HG03342 (cell line): ENCODE measurements at regions not wholly inside any gene's neighbourhood (a gene's known extent, or its start where the extent isn't known, plus 50 kb on each side); places are given as distances from the start of the nearest gene placed in this dataset.
A peak's percentile ranks its signal among the peaks of the same experiment; 100 is the strongest.

Source experiments
- ATAC-seq: cut with Tn5 transposase; IDR thresholded peaks from one replicate; pipeline ENCODE4 v1.9.1; 2021; ENCODE audit warnings: mild to moderate bottlenecking, moderate library complexity; ENCODE audit not compliant: unreplicated experiment

DNA sequence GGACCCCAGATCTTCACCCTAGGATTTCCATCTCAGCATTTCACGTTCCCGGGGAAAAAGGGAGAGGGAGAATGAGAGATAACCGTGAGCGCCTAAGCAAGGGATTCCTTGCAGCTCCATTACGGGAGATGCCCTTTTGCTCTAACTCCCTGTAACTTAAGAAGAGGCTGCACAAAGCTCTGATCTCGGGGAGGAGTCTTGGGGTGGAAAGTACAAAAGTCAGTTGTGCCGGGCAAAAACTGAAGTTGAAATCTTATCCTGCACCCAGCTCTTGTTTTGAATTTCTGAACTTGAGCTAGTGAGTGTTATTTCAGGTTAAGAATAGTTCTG is 256.4 kb upstream of the SOX21 start:
- no peak for ATAC-seq

DNA sequence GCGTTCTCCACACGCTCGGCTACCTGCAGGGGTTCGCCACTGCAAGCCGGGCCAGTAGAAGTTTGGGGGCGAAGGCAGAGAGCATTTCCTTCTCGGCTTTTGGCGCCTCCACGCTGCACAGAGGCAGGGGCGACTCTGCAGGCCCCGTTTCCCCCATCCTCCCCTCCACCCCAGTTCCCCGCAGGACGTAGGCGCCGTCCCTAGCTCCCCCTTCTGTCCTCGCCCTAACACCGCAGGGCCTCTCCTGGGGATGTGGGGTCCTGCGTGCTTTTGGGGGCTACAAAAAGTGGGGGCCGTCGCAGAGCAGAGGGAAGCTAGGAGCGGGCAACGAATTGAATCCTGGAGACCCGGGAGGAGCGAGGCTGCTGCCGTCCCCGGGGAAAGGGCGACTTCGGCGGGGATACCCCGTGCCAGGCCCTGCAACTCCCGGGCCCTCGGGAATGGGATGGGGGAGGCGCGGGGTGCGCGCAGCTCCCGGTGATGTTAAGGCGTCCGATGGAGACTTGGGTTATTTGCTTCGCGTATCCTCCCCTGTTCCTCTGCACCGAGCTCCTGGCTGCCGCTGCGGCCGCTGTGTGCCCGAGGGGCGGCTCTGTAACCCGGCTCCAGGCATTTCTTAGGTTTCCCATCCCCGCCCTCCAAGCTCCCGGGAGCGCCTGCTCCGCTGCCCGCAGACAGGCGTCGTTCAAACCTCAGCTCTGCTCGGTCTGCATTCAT is 255.9 kb upstream of the SOX21 start:
- peak; percentile 17 for ATAC-seq

DNA sequence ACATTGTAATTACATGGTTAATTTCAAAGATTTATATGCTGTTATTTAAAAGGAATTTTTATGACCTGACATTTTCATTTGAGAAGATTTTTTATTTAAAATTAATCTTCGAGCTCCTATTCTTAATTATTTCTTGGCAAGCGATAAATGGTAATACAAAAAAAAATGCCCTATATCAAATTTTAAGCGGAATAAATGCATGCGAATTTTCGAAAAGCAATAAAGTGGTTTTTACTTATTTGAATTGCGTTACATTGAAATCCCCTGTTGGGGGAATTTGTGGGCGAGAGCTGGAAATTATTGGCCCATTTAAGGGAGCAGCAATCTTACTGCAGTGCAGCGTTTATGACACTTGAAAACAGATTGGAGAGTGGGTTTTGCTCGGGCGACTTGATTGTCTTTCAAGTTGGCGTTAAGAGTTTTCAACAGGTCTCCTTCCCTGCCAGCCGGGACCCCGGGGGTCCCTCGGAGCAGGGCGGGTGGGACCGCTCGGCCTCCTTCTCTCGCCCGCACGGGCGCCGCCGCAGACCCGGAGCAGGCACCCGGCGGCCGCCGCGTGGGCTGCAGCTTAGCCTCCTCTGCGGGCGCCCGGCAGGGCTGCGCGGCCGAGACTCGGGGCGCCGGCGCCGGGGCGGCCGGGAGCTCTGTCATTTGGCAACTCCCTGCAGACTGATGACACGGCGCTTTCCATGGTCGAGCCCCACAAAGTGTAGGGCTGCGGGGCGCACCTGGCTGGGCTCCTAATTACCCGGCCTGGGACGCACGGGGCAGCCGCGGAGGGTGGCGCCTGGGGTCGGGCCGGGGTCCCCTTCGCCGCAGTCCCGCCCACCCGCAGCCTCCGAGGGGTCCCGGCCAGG is 255.1 kb upstream of the SOX21 start:
- ATAC-seq = peak; percentile 51

DNA sequence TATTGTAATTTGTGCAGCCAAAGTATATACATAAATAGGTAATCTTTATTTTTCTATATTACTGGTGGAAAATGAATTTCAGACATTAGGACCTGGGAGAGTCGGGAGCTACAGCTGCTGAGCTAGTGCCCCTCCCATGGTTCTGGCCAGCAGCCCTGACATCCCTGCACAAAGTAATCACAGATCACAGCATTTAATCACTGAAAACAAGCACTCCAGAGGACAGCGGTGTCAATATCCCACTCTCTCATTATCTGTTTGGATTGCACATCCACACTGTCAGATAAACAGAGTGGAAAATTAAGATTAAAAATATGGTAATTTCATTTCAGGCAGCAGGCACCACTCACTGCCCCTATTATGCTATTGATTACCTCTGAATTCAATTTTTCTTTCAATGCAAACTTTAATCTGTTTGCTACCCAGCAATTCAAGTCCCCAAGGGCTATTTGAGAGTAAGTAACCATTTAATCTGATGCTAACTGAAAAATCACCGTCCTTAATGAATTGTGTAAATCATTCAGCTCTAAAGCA is 254.1 kb upstream of the SOX21 start:
- no peak for ATAC-seq

DNA sequence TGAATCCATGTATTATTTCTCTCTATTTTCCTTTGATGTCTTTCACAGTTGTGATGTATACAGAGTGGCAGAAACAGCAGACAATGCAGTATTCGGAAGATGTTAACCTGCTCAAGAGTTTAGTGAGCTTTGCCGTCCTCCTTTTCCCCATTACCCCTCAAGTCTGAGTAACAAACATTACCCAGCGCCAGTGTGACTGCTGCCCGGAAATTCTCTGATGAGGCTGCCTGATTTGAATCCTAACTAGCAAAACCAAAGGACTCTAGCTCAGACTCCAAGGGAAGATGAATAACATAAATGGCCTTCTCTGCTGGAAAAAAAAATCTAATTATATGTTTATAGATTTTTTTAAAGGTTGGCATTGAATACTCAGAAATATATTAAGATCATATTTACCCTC is 247.3 kb upstream of the SOX21 start:
- ATAC-seq = no peak

DNA sequence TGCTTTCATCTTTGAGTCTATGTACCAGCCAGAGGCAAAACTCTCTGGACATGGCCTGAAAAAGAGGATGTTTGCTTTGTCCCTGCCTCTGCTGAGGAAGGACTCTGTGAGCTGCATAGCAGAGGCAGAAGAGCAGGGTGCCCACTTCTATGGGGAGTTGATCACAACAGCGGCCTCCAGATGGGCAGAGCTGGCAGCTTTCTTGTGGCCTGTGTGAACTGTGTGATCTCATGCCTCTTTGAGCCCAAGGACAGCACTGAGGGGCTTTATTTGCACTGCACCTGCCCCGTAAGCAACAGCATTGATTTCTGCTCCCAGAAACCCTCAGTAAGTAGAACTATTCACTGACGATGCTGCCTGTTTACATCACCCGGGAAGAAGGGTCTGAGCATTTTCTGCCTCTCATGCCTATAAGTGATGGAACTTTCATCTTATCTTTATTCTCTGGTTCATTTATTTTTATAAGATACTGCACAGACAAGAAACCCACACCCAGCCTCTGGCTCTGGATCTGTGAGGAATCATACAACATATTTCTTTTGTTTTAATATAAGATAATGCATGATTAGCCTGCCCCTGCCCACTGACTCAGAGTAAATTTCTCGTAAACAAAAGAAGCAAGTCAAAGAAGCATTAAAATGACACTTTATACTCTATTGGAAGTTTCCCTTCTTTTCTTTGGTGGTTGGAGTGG is 244.2 kb upstream of the SOX21 start:
- ATAC-seq = no peak

DNA sequence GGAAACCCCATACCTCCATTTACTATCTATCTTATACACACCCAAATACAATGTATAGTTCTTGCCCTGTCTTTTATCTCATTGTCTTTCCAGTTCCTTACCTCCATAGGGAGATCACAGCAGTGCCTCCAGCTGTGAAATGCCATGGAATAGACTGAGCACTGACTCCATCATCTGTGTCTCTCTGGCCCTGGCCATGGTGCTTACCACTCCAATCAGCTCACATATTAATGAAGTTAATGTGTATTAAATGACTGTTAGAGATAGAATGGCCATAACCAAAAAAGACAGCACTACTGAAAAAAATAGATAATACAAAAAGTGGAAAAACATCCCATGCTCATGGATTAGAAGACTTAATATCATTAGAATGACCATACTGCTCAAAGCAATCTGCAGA is 240.4 kb upstream of the SOX21 start:
- no peak for ATAC-seq

DNA sequence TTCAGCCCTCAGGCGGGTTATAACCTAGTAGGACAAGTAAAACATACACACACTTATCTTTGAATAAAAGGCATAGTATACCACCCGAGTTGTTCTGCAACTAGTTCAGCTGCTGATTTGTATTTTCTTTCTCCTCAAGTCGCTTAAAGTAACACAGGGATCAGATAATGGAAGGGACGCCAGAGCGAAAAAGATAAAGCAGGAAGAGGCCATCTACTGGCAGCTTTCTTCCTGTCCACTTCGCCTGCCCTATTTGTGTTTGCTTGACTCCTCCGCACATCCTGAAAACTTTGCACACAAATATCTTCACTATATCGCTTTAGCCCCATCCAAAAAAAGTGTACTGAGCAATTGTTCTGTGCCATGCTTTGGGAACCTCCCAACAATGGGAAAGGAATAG is 238.0 kb upstream of the SOX21 start:
- ATAC-seq = no peak

DNA sequence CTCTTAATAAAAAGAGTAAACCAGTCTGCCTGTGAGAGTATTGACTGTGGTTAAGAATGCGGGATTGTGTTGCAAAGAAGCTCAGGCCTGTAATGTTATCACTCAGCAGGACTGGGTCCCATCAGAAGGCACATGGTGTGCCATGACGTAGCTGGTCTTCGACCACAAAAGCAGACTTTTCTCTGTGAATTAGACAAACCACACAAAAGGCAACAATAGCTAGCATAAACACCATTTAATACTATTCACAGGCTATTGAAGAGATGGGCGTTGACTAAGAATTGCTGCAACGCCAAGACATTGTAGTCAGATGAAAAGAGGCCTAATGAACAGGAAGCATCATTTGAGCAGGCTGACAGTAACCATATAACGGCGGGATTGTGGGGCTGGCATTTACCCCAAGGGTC is 235.6 kb upstream of the SOX21 start:
- no peak for ATAC-seq

DNA sequence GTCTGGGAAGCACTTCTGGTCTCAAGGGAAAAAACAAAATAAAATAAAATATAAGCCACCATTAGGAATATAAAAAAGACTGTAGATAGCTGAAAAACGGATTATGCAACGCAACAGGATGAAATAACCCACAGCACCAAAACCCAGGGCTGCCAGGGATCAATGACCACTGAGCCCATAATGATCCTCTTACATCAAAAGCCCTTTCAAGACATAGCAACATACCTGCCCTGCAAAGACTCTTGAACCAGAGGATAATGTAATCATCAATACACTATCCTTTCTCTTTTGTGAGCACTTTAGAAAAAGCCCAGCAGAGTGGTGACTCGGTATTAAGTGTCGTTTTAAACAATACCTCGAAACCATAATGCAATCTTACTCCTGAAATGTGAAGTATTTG is 235.0 kb upstream of the SOX21 start:
- ATAC-seq = no peak

DNA sequence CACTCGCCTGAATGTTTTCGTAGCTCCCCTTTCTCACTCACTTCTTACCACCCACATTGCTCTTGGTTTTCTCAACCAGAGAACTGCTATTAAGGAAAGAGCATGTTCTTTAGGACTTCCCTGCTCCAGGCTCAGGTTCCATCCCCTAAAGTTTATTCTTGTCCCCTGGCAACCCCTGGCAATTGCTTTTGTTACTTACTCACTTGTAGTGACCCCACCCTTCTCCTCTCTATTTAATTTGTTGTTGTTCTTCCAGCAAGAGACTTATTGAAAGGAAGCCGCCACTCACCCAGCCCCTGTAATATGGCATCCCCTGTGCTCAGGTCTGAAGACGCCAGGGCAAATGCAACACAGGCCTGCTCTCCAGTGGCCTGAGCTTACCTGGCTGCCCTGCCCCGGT is 233.7 kb upstream of the SOX21 start:
- no peak for ATAC-seq

DNA sequence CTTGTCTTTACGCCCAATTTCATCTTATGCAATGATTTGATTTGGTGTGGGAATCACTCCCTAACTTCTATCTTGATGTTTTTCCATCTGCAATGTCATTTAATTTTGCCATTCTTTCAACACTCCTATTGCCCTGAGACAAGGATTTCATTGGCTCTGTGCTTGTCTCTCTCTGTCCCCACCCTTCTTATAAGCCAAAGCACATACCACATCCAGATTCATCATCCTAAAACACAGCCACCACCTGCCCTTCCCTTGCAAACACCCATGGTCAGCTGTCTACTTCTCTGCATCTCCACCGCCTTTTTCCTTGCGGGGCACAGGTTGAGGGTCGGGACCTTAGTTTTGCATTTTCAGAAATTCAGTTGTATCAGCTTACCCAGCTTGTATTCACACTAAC is 225.8 kb upstream of the SOX21 start:
- no peak for ATAC-seq

DNA sequence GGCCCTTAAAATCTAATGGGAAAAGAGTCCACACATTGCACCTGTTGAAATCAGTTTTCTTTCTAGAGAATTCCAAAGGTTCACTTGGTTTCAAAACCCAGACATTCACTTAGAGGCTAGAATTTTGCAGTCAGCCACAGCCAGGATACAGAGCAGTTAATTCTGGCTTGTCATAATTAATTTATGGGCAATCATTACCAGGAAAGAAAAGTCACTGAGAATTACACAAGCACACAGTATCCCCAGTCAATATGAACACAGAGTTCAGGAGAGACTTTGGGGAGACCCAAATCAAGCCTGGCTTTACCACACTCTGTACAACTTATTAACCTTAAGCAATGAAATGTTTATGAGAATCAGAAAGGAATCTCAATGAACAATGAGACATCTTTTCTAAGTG is 224.3 kb upstream of the SOX21 start:
- ATAC-seq = no peak

DNA sequence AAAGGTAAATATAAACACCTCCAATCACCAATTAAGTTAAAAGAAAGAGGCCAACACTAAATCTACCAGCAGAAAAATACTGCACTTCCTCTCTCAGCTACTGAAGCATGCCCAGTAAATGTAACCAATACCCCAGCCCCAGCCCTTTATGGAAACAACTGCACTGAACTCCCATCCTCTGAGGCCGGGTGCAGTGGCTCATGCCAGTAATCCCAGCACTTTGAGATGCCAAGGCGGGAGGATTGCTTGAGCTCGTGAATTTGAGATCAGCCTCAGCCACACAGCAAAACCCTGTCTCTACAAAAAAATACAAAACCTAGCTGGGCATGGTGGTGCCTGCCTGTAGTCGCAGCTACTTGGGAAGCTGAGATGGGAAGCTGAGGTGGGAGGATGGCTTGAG is 221.6 kb upstream of the SOX21 start:
- no peak for ATAC-seq

DNA sequence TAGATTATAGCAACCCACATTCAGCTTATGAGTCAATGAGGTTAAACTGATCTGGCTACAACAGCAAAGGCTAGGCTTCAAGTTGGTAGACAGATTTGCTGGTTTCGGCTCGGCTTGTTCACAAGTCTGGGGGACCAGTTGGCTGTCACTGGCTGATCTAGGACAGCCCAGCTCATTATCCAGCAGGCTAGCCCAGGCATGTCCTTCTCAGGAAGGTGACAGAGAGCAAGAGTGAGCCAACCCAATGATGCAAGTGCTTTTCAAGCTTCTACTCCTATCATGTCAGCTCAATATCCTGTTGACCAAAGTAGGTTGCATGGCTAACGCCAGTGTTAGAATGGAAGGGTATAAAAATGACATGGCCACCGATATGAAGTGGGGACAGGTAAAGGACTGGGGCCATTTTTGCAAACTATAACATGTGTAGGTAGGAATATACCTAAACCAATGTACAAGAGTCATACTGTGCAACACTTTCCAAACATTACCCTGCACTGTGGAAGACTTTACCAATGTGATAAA is 220.9 kb upstream of the SOX21 start:
- no peak for ATAC-seq

DNA sequence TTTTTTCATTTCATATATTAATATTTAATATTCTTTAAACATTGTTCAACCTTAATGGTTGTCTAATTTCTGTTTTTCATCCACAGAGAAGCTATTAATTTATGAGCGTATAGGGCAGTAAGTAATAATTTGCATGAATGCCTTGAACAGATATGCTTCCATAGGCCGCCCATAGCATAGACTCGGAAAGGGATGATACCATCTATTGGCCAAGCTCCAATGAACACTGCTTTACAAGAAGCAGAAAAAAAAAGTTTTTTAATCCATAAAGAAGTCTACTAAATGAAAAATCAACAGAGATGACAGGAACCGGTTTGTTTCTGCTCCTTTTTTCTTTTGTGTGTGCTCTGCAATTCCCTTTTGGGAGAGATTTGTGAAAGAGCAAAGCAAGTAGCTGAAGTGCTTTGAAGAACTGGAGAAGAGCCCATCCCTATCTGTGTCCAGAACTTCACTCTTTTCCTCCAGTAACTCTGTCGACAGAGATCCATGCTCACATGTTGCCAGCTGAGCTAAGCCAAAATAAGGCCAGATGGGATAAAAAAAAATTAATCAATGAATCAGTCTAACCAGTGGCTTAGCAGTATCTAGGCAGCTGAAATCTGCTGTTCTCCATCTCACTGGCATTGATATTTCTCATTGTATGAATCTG is 215.9 kb upstream of the SOX21 start:
- no peak for ATAC-seq

DNA sequence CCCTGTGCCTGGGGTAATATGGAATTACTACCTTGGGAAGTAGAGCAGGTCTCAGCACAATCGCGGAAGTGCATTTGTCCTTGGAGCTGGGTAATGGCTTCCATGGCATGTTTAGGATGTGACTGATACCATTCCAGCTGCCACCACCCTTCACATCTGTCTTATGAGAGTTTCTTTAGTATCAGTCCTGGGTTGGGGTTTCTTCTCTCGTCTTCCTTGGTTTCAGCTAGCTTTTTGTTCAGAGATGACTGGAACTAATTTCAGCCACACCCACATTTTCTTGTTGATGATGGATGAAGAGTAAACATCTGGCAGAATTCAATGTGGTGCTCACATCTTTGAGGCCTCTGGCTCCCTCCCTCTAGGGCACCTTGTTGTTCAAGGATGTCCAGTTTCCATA is 212.9 kb upstream of the SOX21 start:
- ATAC-seq = no peak

DNA sequence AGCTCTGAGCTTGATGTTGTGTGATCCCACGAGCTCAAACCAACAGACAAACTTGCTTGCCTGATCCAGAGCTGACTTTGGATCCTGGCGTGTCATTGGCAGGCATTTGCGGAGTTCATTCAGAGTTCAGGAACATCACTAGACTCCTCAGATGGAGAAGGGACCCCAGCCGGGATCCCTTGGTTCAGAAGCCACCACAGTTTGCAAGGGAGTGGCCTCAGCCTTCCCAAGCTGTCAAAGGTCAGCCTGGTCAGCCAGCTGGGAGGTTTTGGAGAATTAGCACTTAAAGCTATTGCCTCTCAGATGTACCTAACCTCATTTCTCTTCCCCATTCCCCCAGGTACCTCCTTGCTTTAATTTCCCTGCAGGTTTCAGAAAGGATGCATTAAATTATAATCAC is 208.8 kb upstream of the SOX21 start:
- no peak for ATAC-seq

DNA sequence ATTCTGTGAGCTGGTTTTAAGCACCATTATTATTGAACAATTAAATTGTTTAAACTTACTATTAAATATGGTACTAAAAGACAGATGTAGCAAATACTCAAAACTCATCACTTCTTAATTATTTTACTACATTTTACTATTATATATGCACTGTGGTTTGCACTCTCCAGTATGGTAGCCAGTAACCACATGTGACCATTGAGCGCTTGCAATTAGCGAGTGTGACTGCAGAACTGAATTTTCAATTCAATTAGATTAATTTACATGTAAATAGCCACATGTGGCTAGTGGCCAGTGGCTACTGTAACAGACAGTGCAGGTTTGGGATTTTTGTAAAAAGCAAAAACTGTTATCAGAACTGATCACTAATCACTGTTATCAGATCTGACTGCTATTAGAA is 208.2 kb upstream of the SOX21 start:
- ATAC-seq = no peak

DNA sequence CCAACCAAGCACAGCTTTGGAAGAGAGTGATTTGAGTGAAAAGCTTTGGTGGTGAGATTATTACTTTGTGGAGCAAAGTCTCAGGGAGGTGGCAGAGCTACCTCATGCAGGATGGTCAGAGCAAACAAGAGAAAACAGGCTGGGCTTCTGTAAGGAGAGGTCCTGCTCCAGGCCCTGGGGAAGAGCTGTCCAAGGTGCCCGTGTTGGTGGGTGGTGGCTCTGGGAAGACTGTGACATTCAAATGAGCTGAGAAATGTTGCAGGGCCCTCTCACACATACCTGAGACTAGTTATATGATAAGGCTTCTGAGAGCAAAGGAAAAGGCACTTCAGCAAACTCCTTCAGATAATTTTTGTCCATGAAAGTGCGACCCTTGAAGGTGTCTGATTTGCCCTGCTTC is 205.5 kb upstream of the SOX21 start:
- no peak for ATAC-seq

DNA sequence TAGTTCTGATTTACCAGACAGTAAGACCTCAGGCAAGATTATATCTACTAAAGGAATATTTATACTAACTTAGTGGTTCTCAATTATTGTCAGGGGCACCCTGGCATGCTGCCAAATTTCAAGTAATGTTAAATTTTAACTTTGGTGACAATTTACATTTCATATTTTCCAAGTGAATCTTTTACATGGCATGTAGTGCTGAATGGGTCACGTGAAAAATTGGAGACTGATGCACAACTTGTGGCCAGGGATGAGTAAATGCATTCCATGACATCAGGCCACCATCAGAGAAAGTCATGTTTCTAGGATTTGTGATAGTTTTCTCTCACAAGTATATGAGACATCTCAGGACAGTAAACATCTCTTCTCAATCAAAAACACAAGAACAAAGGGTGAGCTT is 202.6 kb upstream of the SOX21 start:
- no peak for ATAC-seq
